Right cardiac atrium (tissue), 5 donors: ENCODE measurements at regions not wholly inside any gene's neighbourhood (a gene's known extent, or its start where the extent isn't known, plus 50 kb on each side); places are given as distances from the start of the nearest gene placed in this dataset.

Experiments
- ATAC-seq, 2 donors: fragments of 200-7000 bp; cut with Tn5 transposase; one replicate each; pipeline versions ENCODE4 v1.8.0 to v1.9.1; 2020; ENCODE audit warnings: moderate library complexity in 2 of 2, mild to moderate bottlenecking in 1 of 2
- DNase-seq, 3 donors: peaks; one replicate each; pipeline ENCODE4 v3.0.0-alpha.2; 2020
- H3K27ac ChIP-seq: one replicate; pipeline ENCODE4 v1.5.1; 2013; ENCODE audit warnings: mild to moderate bottlenecking, low read length, control low read depth, moderate library complexity
- H3K27me3 ChIP-seq: one replicate; pipeline ENCODE4 v1.6.1; 2013; ENCODE audit not compliant: control insufficient read depth, insufficient read depth
- H3K4me1 ChIP-seq: one replicate; pipeline ENCODE4 v1.6.1; 2013; ENCODE audit warnings: low read length; ENCODE audit not compliant: control insufficient read depth, insufficient read depth
- H3K4me3 ChIP-seq: one replicate; pipeline ENCODE4 v1.5.1; 2013; ENCODE audit warnings: low read length, control low read depth
- H3K9me3 ChIP-seq: one replicate; pipeline ENCODE4 v1.6.1; 2013; ENCODE audit warnings: low read length; ENCODE audit not compliant: control insufficient read depth
- WGBS: extraction: QIAGEN DNeasy Blood & Tissue Kit; methylation state at CpG from one replicate; pipeline ENCODE4 v1.1.7; 2013; 5-methylcytosine and 5-hydroxymethylcytosine counted together
- intact Hi-C, 4 donors: fragments of 100-400 bp; cut with DNase I; formaldehyde crosslinking; loops; one replicate each; pipeline versions ENCODE4 v1.11.0 to v1.14.0; 2022 to 2023
- donor health status: healthy with polysubstance abuse.
- donor health status: DM: no; HTN: yes; CAD: no.
- donor health status: DM: no; HTN: no; CAD: no.
- donor health status: DM: no; HTN: yes; CAD: no; lungs with severe emphysema.
- donor health status: DM: yes; HTN: yes; CAD: no.

DNA sequence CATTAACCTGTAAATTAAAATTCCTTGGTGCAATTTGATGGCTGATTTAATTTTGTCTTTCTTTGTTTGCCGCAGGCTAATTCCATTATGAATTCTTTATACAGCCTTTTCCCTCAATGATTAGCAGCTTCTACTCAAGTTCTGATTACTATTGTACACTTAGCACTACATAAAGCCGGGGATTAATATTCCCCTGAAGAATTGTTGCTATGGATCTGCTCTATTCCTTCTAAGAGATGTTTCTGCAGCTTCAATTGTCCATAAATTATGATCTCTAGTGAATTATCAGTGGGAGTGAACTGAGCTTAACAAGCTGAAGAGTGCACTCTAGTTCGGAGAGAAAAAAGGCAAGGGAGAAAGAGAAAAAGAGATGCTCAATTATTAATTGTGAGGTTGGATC lies 433.7 kb upstream of the SPRED2 start:
- Histone ChIP-seq H3K9me3 (no peaks in the 10 kb centered on the region), H3K27ac (no peak overlapping the region), H3K4me1 (no peaks in the 10 kb centered on the region), H3K4me3 (no peak overlapping the region), H3K27me3 (no peaks in the 10 kb centered on the region)
- WGBS, result 81% methylated on average over 3 of the region's 3 CpGs
- no peak for ATAC-seq
- DNase-seq, result no peak
- intact Hi-C loops, result no loop called here

GRCh38 chr2:65864619-65865018 lies 432.2 kb upstream of the SPRED2 start:
- WGBS, result 90% methylated on average over 5 of the region's 5 CpGs
- intact Hi-C loops, result no loop called here
- Histone ChIP-seq H3K4me3 (no peak overlapping the region), H3K9me3 (no peaks in the 10 kb centered on the region), H3K27me3 (no peaks in the 10 kb centered on the region), H3K4me1 (no peaks in the 10 kb centered on the region), H3K27ac (no peak overlapping the region)
- no peak for ATAC-seq
- no peak for DNase-seq

DNA sequence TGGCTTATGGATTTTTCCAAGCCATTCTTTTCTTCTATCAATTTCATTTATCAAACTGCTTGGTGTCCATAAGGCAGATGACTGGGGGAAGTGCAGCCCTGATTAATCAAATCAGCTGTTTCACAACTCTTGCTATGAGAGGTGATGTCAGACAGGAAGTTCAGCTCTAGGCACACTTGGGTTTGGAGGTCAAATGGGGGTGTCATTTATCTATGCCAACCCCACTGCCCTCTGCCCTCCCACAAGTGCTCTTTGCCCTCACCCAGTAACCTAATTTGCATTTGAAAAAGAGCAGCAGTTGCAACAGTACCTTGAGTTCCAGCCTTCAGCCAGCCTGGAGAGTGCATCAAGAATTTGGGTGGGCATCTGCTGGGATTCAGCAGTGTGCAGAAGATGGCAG lies 431.3 kb upstream of the SPRED2 start:
- ATAC-seq (no peak), DNase-seq (no peak)
- intact Hi-C loops, result no loop called here
- H3K4me3 ChIP-seq, result no peak overlapping the region
- H3K27ac ChIP-seq, result no peak overlapping the region
- H3K9me3 ChIP-seq, result no peaks in the 10 kb centered on the region
- H3K27me3 ChIP-seq, result no peaks in the 10 kb centered on the region
- no peaks in the 10 kb centered on the region for H3K4me1 ChIP-seq

GRCh38 chr2:65856928-65857327 lies 424.5 kb upstream of the SPRED2 start:
- H3K9me3 ChIP-seq, result no peaks in the 10 kb centered on the region
- intact Hi-C loops, result no loop called here
- 96% methylated on average over 3 of the region's 3 CpGs for WGBS
- H3K4me1 ChIP-seq, result no peaks in the 10 kb centered on the region
- H3K27me3 ChIP-seq, result no peaks in the 10 kb centered on the region
- no peak for DNase-seq
- H3K4me3 ChIP-seq, result no peak overlapping the region
- no peak overlapping the region for H3K27ac ChIP-seq
- ATAC-seq, result no peak

GRCh38 chr2:65856423-65856822 lies 424.0 kb upstream of the SPRED2 start:
- intact Hi-C loops, result no loop called here
- H3K9me3 ChIP-seq, result no peaks in the 10 kb centered on the region
- H3K4me3 ChIP-seq, result no peak overlapping the region
- H3K4me1 ChIP-seq, result no peaks in the 10 kb centered on the region
- DNase-seq, result no peak
- no peaks in the 10 kb centered on the region for H3K27me3 ChIP-seq
- H3K27ac ChIP-seq, result no peak overlapping the region
- ATAC-seq, result no peak

DNA sequence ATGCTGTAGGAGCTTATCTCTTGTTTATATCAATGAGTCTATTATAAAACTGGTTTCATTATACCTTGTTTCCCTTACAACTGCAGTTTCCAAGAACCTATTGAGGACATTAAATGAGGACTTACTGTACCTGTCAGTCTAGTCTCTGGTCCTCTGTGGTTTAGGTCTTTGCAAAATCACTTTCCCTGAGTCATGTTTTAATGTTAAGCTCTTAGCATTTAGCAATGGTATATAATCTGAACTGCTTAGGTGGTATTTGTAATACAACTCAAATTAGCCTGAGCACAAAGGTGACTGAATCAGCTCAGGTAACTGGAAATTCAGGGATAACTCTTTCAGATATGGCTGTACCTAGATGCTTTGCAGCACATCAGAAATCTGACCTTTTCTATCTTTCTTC lies 418.3 kb upstream of the SPRED2 start:
- no peaks in the 10 kb centered on the region for H3K27me3 ChIP-seq
- intact Hi-C loops, result no loop called here
- H3K4me3 ChIP-seq, result no peak overlapping the region
- ATAC-seq (no peak), DNase-seq (no peak)
- no peak overlapping the region for H3K27ac ChIP-seq
- H3K9me3 ChIP-seq, result no peaks in the 10 kb centered on the region
- H3K4me1 ChIP-seq, result no peaks in the 10 kb centered on the region

- intact Hi-C loops, result no loop called here
- DNase-seq (peak; percentile 18 to 78 (median 59)), ATAC-seq (peak; percentile 56 to 87)
- H3K27ac ChIP-seq, result no peak overlapping the region
- no peak overlapping the region for H3K4me3 ChIP-seq
- no peaks in the 10 kb centered on the region for H3K4me1 ChIP-seq
- no peaks in the 10 kb centered on the region for H3K9me3 ChIP-seq
- no peaks in the 10 kb centered on the region for H3K27me3 ChIP-seq
- WGBS, result 54% methylated on average over 9 of the region's 9 CpGs
These were observed 414.7 kb upstream of the SPRED2 start for GRCh38 chr2:65846989-65847678.

DNA sequence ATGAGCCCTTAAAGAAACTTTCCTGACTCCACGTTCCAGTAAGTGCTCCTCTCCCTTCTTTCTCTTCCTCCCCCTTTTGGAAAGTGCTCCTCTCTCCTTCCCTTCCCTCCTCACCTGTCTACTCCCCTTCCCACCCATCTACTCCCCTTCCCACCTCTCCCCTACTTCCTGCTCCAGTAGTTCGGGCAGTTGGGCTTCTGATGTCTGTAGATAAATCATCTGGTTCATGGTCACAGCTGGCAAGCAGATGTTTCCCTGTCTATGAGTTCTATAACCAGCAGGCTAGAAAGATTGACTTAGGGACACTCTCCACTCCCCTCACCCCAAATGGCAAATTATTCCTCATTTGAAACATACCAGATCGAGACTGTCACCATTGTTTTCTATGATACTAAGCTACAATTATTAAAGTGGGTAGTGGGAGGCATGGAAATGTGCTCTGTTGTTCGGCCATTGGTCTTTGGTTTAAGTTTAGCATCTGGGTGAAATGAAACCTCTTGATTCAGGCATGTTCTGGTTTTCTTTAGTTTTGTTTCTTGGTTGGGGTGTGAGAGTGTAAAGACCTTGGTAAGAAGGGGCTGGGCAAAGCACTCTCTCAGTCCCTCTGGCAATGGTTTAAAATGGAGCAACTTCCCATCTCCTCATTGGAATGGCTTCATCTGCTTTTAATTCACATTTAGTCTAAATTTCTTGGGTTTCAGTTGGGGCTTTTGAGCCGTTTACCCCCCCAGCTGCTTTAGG lies 413.2 kb upstream of the SPRED2 start:
- 78% methylated on average over 5 of the region's 5 CpGs for WGBS
- H3K27me3 ChIP-seq, result no peaks in the 10 kb centered on the region
- no peak for ATAC-seq
- H3K27ac ChIP-seq, result no peak overlapping the region
- intact Hi-C loops, result no loop called here
- H3K4me1 ChIP-seq, result no peaks in the 10 kb centered on the region
- H3K9me3 ChIP-seq, result no peaks in the 10 kb centered on the region
- H3K4me3 ChIP-seq, result no peak overlapping the region
- DNase-seq, result no peak

GRCh38 chr2:65842104-65842503 lies 409.7 kb upstream of the SPRED2 start:
- no peak overlapping the region for H3K4me3 ChIP-seq

GRCh38 chr2:65835975-65836549 lies 403.7 kb upstream of the SPRED2 start:
- Histone ChIP-seq H3K9me3 (no peaks in the 10 kb centered on the region), H3K27me3 (no peaks in the 10 kb centered on the region), H3K4me1 (no peaks in the 10 kb centered on the region), H3K4me3 (no peak overlapping the region), H3K27ac (no peak overlapping the region)
- intact Hi-C loops, result no loop called here
- ATAC-seq, result no peak
- DNase-seq, result no peak
- 59% methylated on average over 1 of the region's 1 CpG for WGBS

More at GRCh38 chr2:65842104-65842503, 409.7 kb upstream of the SPRED2 start:
- no peaks in the 10 kb centered on the region for H3K4me1 ChIP-seq
- ATAC-seq, result no peak
- WGBS, result 94% methylated on average over 1 of the region's 1 CpG
- no peak overlapping the region for H3K27ac ChIP-seq
- DNase-seq, result no peak
- intact Hi-C loops, result no loop called here
- no peaks in the 10 kb centered on the region for H3K9me3 ChIP-seq
- no peaks in the 10 kb centered on the region for H3K27me3 ChIP-seq

- 65% methylated on average over 7 of the region's 7 CpGs for WGBS
- H3K4me1 ChIP-seq, result no peaks in the 10 kb centered on the region
- no peak for ATAC-seq
- intact Hi-C loops, result no loop called here
- no peaks in the 10 kb centered on the region for H3K9me3 ChIP-seq
- no peaks in the 10 kb centered on the region for H3K27me3 ChIP-seq
- no peak for DNase-seq
- no peak overlapping the region for H3K27ac ChIP-seq
- no peak overlapping the region for H3K4me3 ChIP-seq
These were observed 402.5 kb upstream of the SPRED2 start for GRCh38 chr2:65834771-65835475.
